Suppressor macrophage treated with lipopolysaccharide for 1 hour (primary cell): ENCODE measurements at regions not wholly inside any gene's neighbourhood (a gene's known extent, or its start where the extent isn't known, plus 50 kb on each side); places are given as distances from the start of the nearest gene placed in this dataset.
"Not testable (repeated sequence)": the region's sequence is repeated elsewhere in the genome, so short reads cannot be mapped to it uniquely, and the experiment has no call there.

Experiments used
- DNase-seq, 3 donors: peaks; one replicate each; pipeline ENCODE4 v3.0.0-alpha.2; 2020 to 2022

DNA sequence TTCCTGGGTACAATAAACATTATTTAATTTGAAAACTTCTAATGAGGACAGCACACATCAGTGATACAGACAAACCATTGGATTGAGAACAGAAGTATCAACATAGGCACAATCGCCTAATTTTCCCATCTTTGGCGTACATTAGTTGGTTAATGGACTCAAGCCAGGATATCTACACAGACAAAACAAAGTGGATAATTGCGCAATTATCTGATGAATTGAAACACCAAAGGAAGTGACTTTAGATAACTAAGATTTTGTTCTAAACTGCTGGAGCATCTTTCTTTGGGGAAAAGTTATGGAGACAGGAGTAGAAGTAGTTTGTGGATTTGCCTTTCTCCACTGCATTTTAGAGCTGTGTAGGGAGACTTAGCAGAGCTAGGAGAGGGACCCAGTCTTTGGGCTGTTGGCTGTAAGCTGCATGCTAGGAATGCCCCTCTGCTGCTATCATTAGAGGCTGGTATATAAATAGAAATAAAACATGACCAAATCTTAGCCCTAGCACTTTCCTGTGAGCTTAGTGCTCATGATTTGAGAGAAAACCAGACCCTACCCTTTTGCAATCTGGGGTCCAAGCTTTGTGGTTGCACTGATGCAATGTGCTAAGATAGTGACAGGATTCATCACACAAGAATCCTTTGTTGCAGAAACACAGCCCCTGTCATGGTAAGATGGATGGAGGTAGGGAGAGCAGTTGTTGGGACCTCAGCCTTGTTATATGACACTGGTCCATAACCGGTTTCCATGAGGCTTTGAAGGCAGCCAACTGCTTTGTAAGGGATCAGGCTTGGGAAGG is 264.5 kb upstream of the PIK3C3 start:
- DNase-seq = no peak

- DNase-seq = no peak
Observed at GRCh38 chr18:41687138-41687537, 267.9 kb upstream of the PIK3C3 start.

GRCh38 chr18:41681138-41681880 is 273.7 kb upstream of the PIK3C3 start:
- DNase-seq = no peak

- no peak for DNase-seq
Observed at GRCh38 chr18:41674506-41674905, 280.5 kb upstream of the PIK3C3 start.

GRCh38 chr18:41666231-41666630 is 288.8 kb upstream of the PIK3C3 start:
- no peak for DNase-seq

DNA sequence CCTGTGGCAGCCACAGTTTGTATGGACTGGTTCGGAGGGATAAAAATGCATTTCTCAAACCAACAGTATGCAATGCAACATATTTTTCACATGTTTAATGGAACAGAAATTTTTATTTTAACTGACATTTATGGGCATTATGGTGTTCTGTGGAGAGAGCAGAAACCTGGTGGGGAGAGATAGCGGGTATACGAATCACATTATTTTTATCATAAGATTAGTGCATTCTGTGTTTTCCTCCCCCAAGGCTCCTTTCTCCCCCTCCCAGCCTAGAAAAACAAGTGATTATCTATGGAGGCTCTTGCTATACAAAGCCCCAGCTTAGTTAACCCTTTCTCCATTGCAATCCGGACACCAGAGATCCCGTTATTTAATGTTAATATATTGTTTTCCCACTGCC is 289.8 kb upstream of the PIK3C3 start:
- no peak for DNase-seq

GRCh38 chr18:41660654-41661053 is 294.4 kb upstream of the PIK3C3 start:
- no peak for DNase-seq

DNA sequence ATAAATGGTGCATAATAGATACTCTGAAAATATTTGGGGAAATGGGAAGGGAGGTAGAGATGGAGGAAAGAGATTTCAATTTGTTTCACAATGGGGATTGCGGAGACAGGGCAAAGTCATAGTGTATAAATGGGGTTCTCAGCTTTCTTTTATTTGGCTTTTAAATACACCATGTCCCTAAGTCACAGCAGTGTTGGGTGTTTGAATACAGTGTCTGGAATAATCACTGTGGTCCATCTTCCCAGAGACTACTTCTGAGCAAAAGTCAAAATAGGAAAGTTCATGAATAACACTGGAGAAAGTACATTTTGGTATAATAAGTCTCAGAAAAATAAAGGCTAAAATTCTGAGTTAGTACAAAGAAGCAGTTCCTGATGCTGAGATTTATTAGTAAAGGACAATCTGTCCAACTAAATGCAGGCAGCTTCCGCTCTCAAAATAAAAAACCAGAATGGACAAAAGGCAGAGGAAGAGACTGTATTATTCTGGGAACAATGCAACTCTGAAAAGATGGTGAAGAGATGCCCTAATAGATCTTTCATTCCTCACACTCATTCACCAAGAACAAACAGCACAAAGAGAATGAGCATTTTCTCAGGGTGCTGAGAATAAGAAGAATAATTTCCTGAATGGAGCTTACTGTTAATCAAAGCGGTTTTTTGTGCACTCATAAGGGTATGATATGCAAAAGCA is 295.4 kb upstream of the PIK3C3 start:
- no peak for DNase-seq

- DNase-seq = no peak
Observed at GRCh38 chr18:41657189-41657588, 297.8 kb upstream of the PIK3C3 start.

- peak; percentile 29 to 62 (median 57) for DNase-seq
Observed at GRCh38 chr18:41655074-41655473, 300.0 kb upstream of the PIK3C3 start.

- no peak for DNase-seq
Observed at GRCh38 chr18:41647914-41648313, 307.1 kb upstream of the PIK3C3 start.

DNA sequence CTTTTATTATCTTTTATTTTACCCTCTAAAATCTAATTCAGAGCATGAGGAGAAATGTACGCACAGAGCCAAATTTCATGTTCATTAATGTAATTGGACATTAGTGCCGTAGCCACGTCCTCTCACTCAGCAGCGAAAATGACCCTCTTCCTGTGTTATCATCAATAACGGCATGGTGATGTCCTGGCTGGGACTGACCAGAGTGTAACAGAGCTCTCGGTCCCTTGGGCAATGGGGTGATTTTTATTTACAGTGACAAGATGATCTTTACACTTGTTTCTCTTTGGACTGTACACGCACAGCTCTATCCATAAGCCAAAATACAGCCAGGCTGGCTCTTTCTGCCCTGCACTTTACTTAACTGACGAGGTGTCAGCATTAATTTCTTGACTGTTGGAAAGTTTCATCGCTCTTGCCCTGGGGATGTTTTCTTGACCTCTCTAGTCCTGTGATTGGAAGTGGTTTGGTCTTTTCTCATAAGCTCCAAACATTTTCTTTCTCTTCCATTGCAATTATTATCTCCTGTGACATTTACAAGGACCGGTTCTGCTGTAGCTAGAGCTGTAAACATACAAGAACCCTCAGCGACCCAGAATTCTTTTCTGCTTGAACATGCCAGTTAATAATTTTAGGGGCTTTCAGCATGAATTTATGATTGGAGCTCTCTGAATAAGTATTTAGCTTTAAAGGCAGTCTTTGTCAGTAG is 308.0 kb upstream of the PIK3C3 start:
- no peak for DNase-seq

DNA sequence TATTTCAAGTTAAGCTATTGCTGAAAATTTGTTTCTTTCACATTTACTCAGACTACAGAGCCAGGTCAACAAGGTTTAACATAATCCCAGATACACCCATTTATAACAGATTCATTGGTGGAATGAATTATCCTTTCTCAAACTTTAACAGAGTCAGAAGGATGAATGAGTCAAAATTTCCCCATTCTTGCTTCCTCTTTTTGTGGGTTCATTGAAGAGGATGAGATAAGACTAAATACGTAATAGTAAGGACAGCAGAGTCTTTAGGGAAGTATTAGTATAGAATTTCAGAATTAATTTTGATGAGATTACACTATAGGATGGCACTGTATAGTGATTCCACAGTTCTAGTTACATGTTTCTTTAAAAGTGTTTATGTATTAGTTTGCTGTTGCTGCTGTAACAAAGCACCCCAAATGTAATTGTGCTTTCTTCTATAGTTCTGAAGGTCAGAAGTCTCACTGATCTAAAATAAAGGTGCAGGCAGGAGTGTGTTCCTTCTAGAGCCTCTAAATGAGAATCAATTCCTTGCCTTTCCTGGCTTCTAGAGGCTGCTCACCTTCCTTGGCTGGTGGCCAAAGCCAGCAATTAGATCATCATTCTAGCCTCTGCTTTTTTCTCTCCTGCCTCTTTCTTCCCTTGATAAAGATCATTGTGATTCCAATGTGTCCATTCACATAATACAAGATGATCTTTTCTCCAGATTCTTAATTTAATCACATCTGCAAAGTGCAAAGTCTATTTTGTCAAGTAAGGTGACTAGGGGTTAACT is 309.3 kb upstream of the PIK3C3 start:
- DNase-seq = peak; percentile 35 to 71 (median 43)

DNA sequence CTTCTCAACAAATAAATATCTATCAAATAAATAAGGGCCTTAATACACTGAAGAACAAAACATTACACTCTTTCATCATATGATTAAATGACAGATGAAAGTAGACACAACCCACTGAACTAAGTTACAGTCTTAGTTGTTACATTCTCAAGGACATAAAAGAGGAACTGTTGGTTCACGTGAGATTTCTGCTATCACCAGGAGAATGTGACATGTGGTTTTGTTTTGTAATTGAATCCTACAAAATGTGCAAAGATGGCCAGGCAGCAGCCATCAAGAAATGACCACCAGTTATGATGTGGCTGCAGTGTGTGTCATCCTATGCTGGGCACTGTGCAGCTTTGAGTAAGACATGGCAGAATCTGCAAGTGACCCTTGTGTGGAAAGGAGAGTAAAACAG is 310.6 kb upstream of the PIK3C3 start:
- no peak for DNase-seq

GRCh38 chr18:41643427-41643826 is 311.6 kb upstream of the PIK3C3 start:
- no peak for DNase-seq

- no peak for DNase-seq
Observed at GRCh38 chr18:41642756-41643155, 312.3 kb upstream of the PIK3C3 start.

- no peak for DNase-seq
Observed at GRCh38 chr18:41639218-41639617, 315.8 kb upstream of the PIK3C3 start.

GRCh38 chr18:41631723-41632285 is 323.2 kb upstream of the PIK3C3 start:
- DNase-seq = not testable (repeated sequence)

- DNase-seq = no peak
Observed at GRCh38 chr18:41630232-41630886, 324.7 kb upstream of the PIK3C3 start.

DNA sequence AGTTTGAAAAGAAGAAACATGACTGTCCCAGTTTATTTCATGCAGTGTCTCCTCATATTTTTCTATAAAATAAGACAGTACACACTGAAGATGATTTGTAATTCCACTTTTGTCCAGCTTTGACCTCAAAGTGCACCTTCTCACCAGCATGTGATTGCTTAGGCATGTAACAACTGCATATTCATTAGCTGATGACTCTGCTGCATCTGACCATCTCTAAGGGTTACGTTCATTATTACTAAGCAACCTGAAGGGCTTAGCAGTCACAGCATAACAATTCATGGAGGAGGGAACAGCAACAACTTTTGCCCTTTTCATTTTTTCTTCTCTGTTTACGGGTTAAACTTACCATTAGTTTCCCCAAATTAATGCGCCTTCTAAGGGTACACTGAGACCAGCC is 330.6 kb upstream of the PIK3C3 start:
- no peak for DNase-seq

DNA sequence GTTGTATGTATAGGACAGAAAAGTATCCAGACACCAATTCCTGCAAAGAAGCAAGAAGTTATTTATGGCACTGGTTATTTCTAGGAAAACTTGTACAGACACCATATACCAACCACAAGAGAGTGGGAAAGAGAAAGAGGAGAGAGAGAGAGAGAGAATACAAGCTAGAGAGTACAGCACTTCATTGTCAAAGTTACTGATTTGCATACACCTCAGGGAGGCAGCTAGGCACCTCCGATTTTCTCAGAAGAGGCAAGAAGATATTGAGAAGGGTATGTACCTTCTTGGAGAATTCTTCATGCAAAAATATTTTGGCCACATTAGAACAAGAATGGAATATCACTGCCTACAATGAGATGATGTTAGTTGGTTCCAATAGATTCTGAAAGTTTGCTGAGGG is 333.9 kb upstream of the PIK3C3 start:
- DNase-seq = no peak
